ENCODE measurements at regions not wholly inside any gene's neighbourhood (a gene's known extent, or its start where the extent isn't known, plus 50 kb on each side); places are given as distances from the start of the nearest gene placed in this dataset.

GRCh38 chr3:64908251-64908685, 220.5 kb upstream of the ADAMTS9 start:
- H3K4me1 ChIP-seq (ENCODE audit: control insufficient read depth, insufficient read depth, low read length): peaks cover 17% of the 10 kb centered on the region
- DNase-seq (ENCODE audit: low read depth): no peak
- H3K9me3 ChIP-seq (ENCODE audit: control insufficient read depth, low read length): no peaks in the 10 kb centered on the region
- H3K27me3 ChIP-seq (replicated peaks; ENCODE audit: control insufficient read depth, insufficient read depth, low read length): no peaks in the 10 kb centered on the region
- no peaks in the 10 kb centered on the region for H3K36me3 ChIP-seq (ENCODE audit: control insufficient read depth, insufficient read depth, low read length, severe bottlenecking)
- H3K9ac ChIP-seq (ENCODE audit: low read length): no peak overlapping the region
- H3K4me3 ChIP-seq (ENCODE audit: low read length): no peak overlapping the region

- no peaks in the 10 kb centered on the region for H3K36me3 ChIP-seq (ENCODE audit: control insufficient read depth, insufficient read depth, low read length, severe bottlenecking)
- no peaks in the 10 kb centered on the region for H3K27me3 ChIP-seq (replicated peaks; ENCODE audit: control insufficient read depth, insufficient read depth, low read length)
- no peaks in the 10 kb centered on the region for H3K9me3 ChIP-seq (ENCODE audit: control insufficient read depth, low read length)
- no peak overlapping the region for H3K4me3 ChIP-seq (ENCODE audit: low read length)
- DNase-seq (ENCODE audit: low read depth): no peak
- peaks cover 38% of the 10 kb centered on the region for H3K4me1 ChIP-seq (ENCODE audit: control insufficient read depth, insufficient read depth, low read length)
- no peak overlapping the region for H3K9ac ChIP-seq (ENCODE audit: low read length)
Measured at GRCh38 chr3:64905906-64906410, 218.2 kb upstream of the ADAMTS9 start.

GRCh38 chr3:64903006-64903405, 215.2 kb upstream of the ADAMTS9 start:
- no peaks in the 10 kb centered on the region for H3K27me3 ChIP-seq (replicated peaks; ENCODE audit: control insufficient read depth, insufficient read depth, low read length)
- H3K4me1 ChIP-seq (ENCODE audit: control insufficient read depth, insufficient read depth, low read length): peaks cover 42% of the 10 kb centered on the region
- H3K9ac ChIP-seq (ENCODE audit: low read length): peak overlapping the region; percentile 80
- H3K9me3 ChIP-seq (ENCODE audit: control insufficient read depth, low read length): no peaks in the 10 kb centered on the region
- peak overlapping the region; percentile 56 for H3K4me3 ChIP-seq (ENCODE audit: low read length)
- no peaks in the 10 kb centered on the region for H3K36me3 ChIP-seq (ENCODE audit: control insufficient read depth, insufficient read depth, low read length, severe bottlenecking)
- peak; percentile 74 for DNase-seq (ENCODE audit: low read depth)

- no peaks in the 10 kb centered on the region for H3K27me3 ChIP-seq (replicated peaks; ENCODE audit: control insufficient read depth, insufficient read depth, low read length)
- H3K9ac ChIP-seq (ENCODE audit: low read length): peak overlapping the region; percentile 80
- no peak for DNase-seq (ENCODE audit: low read depth)
- H3K4me3 ChIP-seq (ENCODE audit: low read length): peak overlapping the region; percentile 56
- H3K9me3 ChIP-seq (ENCODE audit: control insufficient read depth, low read length): no peaks in the 10 kb centered on the region
- peaks cover 40% of the 10 kb centered on the region for H3K4me1 ChIP-seq (ENCODE audit: control insufficient read depth, insufficient read depth, low read length)
- H3K36me3 ChIP-seq (ENCODE audit: control insufficient read depth, insufficient read depth, low read length, severe bottlenecking): no peaks in the 10 kb centered on the region
Measured at GRCh38 chr3:64901986-64902516, 214.3 kb upstream of the ADAMTS9 start.

- peak overlapping the region; percentile 80 for H3K9ac ChIP-seq (ENCODE audit: low read length)
- no peaks in the 10 kb centered on the region for H3K27me3 ChIP-seq (replicated peaks; ENCODE audit: control insufficient read depth, insufficient read depth, low read length)
- peak overlapping the region; percentile 17 for H3K4me3 ChIP-seq (ENCODE audit: low read length)
- H3K9me3 ChIP-seq (ENCODE audit: control insufficient read depth, low read length): no peaks in the 10 kb centered on the region
- peak; percentile 42 for DNase-seq (ENCODE audit: low read depth)
- peaks cover 40% of the 10 kb centered on the region for H3K4me1 ChIP-seq (ENCODE audit: control insufficient read depth, insufficient read depth, low read length)
- no peaks in the 10 kb centered on the region for H3K36me3 ChIP-seq (ENCODE audit: control insufficient read depth, insufficient read depth, low read length, severe bottlenecking)
Measured at GRCh38 chr3:64901522-64901885, 213.7 kb upstream of the ADAMTS9 start.

GRCh38 chr3:64900617-64901521, 213.1 kb upstream of the ADAMTS9 start:
- H3K9ac ChIP-seq (ENCODE audit: low read length): peak overlapping the region; percentile 80
- H3K4me3 ChIP-seq (ENCODE audit: low read length): peak overlapping the region; percentile 17
- peak; percentile 36 for DNase-seq (ENCODE audit: low read depth)
- H3K36me3 ChIP-seq (ENCODE audit: control insufficient read depth, insufficient read depth, low read length, severe bottlenecking): no peaks in the 10 kb centered on the region
- peaks cover 40% of the 10 kb centered on the region for H3K4me1 ChIP-seq (ENCODE audit: control insufficient read depth, insufficient read depth, low read length)
- H3K27me3 ChIP-seq (replicated peaks; ENCODE audit: control insufficient read depth, insufficient read depth, low read length): no peaks in the 10 kb centered on the region
- H3K9me3 ChIP-seq (ENCODE audit: control insufficient read depth, low read length): no peaks in the 10 kb centered on the region

GRCh38 chr3:64900156-64900555, 212.4 kb upstream of the ADAMTS9 start:
- H3K9me3 ChIP-seq (ENCODE audit: control insufficient read depth, low read length): no peaks in the 10 kb centered on the region
- no peak for DNase-seq (ENCODE audit: low read depth)
- no peaks in the 10 kb centered on the region for H3K27me3 ChIP-seq (replicated peaks; ENCODE audit: control insufficient read depth, insufficient read depth, low read length)
- no peak overlapping the region for H3K9ac ChIP-seq (ENCODE audit: low read length)
- H3K4me3 ChIP-seq (ENCODE audit: low read length): no peak overlapping the region
- peaks cover 40% of the 10 kb centered on the region for H3K4me1 ChIP-seq (ENCODE audit: control insufficient read depth, insufficient read depth, low read length)
- no peaks in the 10 kb centered on the region for H3K36me3 ChIP-seq (ENCODE audit: control insufficient read depth, insufficient read depth, low read length, severe bottlenecking)

GRCh38 chr3:64898941-64899340, 211.1 kb upstream of the ADAMTS9 start:
- H3K4me3 ChIP-seq (ENCODE audit: low read length): no peak overlapping the region
- no peaks in the 10 kb centered on the region for H3K27me3 ChIP-seq (replicated peaks; ENCODE audit: control insufficient read depth, insufficient read depth, low read length)
- no peak for DNase-seq (ENCODE audit: low read depth)
- no peaks in the 10 kb centered on the region for H3K9me3 ChIP-seq (ENCODE audit: control insufficient read depth, low read length)
- H3K36me3 ChIP-seq (ENCODE audit: control insufficient read depth, insufficient read depth, low read length, severe bottlenecking): no peaks in the 10 kb centered on the region
- H3K9ac ChIP-seq (ENCODE audit: low read length): no peak overlapping the region
- peaks cover 43% of the 10 kb centered on the region for H3K4me1 ChIP-seq (ENCODE audit: control insufficient read depth, insufficient read depth, low read length)

- H3K27me3 ChIP-seq (replicated peaks; ENCODE audit: control insufficient read depth, insufficient read depth, low read length): no peaks in the 10 kb centered on the region
- no peak overlapping the region for H3K9ac ChIP-seq (ENCODE audit: low read length)
- no peak overlapping the region for H3K4me3 ChIP-seq (ENCODE audit: low read length)
- H3K4me1 ChIP-seq (ENCODE audit: control insufficient read depth, insufficient read depth, low read length): peaks cover 18% of the 10 kb centered on the region
- no peak for DNase-seq (ENCODE audit: low read depth)
- H3K36me3 ChIP-seq (ENCODE audit: control insufficient read depth, insufficient read depth, low read length, severe bottlenecking): no peaks in the 10 kb centered on the region
- no peaks in the 10 kb centered on the region for H3K9me3 ChIP-seq (ENCODE audit: control insufficient read depth, low read length)
Measured at GRCh38 chr3:64895991-64896895, 208.4 kb upstream of the ADAMTS9 start.

- no peak for DNase-seq (ENCODE audit: low read depth)
- Histone ChIP-seq H3K9me3 (ENCODE audit: control insufficient read depth, low read length) (no peaks in the 10 kb centered on the region), H3K4me1 (ENCODE audit: control insufficient read depth, insufficient read depth, low read length) (peaks cover 9% of the 10 kb centered on the region), H3K9ac (ENCODE audit: low read length) (no peak overlapping the region), H3K36me3 (ENCODE audit: control insufficient read depth, insufficient read depth, low read length, severe bottlenecking) (no peaks in the 10 kb centered on the region), H3K4me3 (ENCODE audit: low read length) (no peak overlapping the region), H3K27me3 (replicated peaks; ENCODE audit: control insufficient read depth, insufficient read depth, low read length) (no peaks in the 10 kb centered on the region)
Measured at GRCh38 chr3:64895106-64895990, 207.5 kb upstream of the ADAMTS9 start.
